Endothelial cell of umbilical vein (primary cell): ENCODE measurements at regions not wholly inside any gene's neighbourhood (a gene's known extent, or its start where the extent isn't known, plus 50 kb on each side); places are given as distances from the start of the nearest gene placed in this dataset.
A peak's percentile ranks its signal among the peaks of the same experiment; 100 is the strongest.

Source experiments
- BruUV-seq: library from RNA; stranded (reverse); fragments of 400-500 nt; replicated peaks from 2 replicates; lab custom pipeline; 2021; lab: Mats Ljungman, UMichigan
- CTCF ChIA-PET: fragments of 300-600, 350-600 bp; sonication (Branson Sonifier 250); formaldehyde crosslinking; loops from one replicate; lab custom pipeline; 2021; ENCODE audit warnings: antibody characterized with exemption, inconsistent platforms; lab: Charles Lee
- POLR2A ChIA-PET: fragments of 300-600, 350-600 bp; sonication (Branson Sonifier 250); formaldehyde crosslinking; loops from one replicate; lab custom pipeline; 2021; ENCODE audit warnings: antibody characterized with exemption, inconsistent platforms; lab: Charles Lee
- DNase-seq: peaks from one replicate; pipeline ENCODE4 v3.0.0-alpha.2; 2011; ENCODE audit warnings: low read depth, low spot score
- FAIRE-seq: peaks from 2 replicates; lab custom pipeline; 2011; peaks lifted over from hg19 to GRCh38; lab: Jason Lieb, UNC
- H2AFZ ChIP-seq: 2 replicates; pipeline ENCODE4 v1.6.0; 2012; ENCODE audit warnings: low read depth, low read length, control low read depth, inconsistent platforms
- H3K27ac ChIP-seq: 2 replicates; pipeline ENCODE4 v1.5.1; 2011; ENCODE audit warnings: low read depth, mild to moderate bottlenecking, control low read depth, low read length, moderate library complexity; ENCODE audit not compliant: insufficient read depth
- H3K27me3 ChIP-seq, 2 experiments: 2 replicates each; pipeline versions ENCODE4 v1.6.0 to v1.6.1; 2011; ENCODE audit warnings: low read length in 2 of 2, mixed read lengths in 1 of 2; ENCODE audit not compliant: control insufficient read depth in 2 of 2, insufficient read depth in 2 of 2
- H3K36me3 ChIP-seq, 2 experiments: 2 replicates in 1 of 2; 3 replicates in 1 of 2; pipeline ENCODE4 v1.5.1; 2011; ENCODE audit warnings: low read length in 2 of 2, mild to moderate bottlenecking in 1 of 2, moderate library complexity in 1 of 2; ENCODE audit not compliant: control insufficient read depth in 2 of 2, insufficient read depth in 2 of 2; ENCODE audit errors: extremely low read depth in 1 of 2
- H3K4me1 ChIP-seq: 3 replicates; pipeline ENCODE4 v1.5.1; 2011; ENCODE audit warnings: mild to moderate bottlenecking, low read length; ENCODE audit not compliant: control insufficient read depth, insufficient read depth; ENCODE audit errors: extremely low read depth
- H3K4me2 ChIP-seq: 2 replicates; pipeline ENCODE4 v1.6.1; 2011; ENCODE audit warnings: low read length, control low read depth, mixed read lengths; ENCODE audit not compliant: insufficient read depth
- H3K4me3 ChIP-seq, 3 experiments: fragments of 200-600 bp in 1 of 3; sonication (generic), shearing (Covaris generic) in 1 of 3; replicated peaks in 1 of 3; 2 replicates each; pipeline ENCODE4 v1.5.1; 2011 to 2016; ENCODE audit warnings: control low read depth in 3 of 3, low read length in 3 of 3, mild to moderate bottlenecking in 2 of 3, inconsistent platforms in 1 of 3, low read depth in 1 of 3, moderate library complexity in 1 of 3; ENCODE audit not compliant: insufficient read depth in 1 of 3
- H3K79me2 ChIP-seq: 2 replicates; pipeline ENCODE4 v1.6.0; 2012; ENCODE audit warnings: low read length, inconsistent platforms; ENCODE audit not compliant: control insufficient read depth, insufficient read depth
- H3K9ac ChIP-seq: replicated peaks from 2 replicates; pipeline ENCODE3; 2011; ENCODE audit warnings: low read length, control low read depth; ENCODE audit not compliant: insufficient read depth; ENCODE audit errors: extremely low read depth
- H3K9me1 ChIP-seq: replicated peaks from 3 replicates; pipeline ENCODE4 v1.6.0; 2011; ENCODE audit warnings: mild to moderate bottlenecking, low read length; ENCODE audit not compliant: control insufficient read depth, insufficient read depth; ENCODE audit errors: extremely low read depth
- H3K9me3 ChIP-seq: replicated peaks from 2 replicates; pipeline ENCODE4 v1.5.1; 2012; ENCODE audit warnings: low read length, inconsistent platforms; ENCODE audit not compliant: control insufficient read depth, insufficient read depth
- H4K20me1 ChIP-seq: replicated peaks from 2 replicates; pipeline ENCODE3; 2011; ENCODE audit warnings: mild to moderate bottlenecking, low read length; ENCODE audit not compliant: control insufficient read depth, insufficient read depth; ENCODE audit errors: extremely low read depth
- EZH2 ChIP-seq: IDR thresholded peaks from 2 replicates; pipeline ENCODE4 v1.6.1; 2012; ENCODE audit warnings: borderline replicate concordance, low read depth, mild to moderate bottlenecking, moderate library complexity, low read length, inconsistent platforms; ENCODE audit not compliant: severe bottlenecking
- FOS ChIP-seq: IDR thresholded peaks from 2 replicates; pipeline ENCODE4 v1.6.1; 2011; ENCODE audit warnings: mild to moderate bottlenecking, low read length, moderate library complexity, borderline replicate concordance; ENCODE audit not compliant: insufficient read depth
- GATA2 ChIP-seq: IDR thresholded peaks from 2 replicates; pipeline ENCODE4 v1.7.0; 2011; ENCODE audit warnings: low read depth, mild to moderate bottlenecking, moderate library complexity, mixed read lengths, low read length; ENCODE audit not compliant: insufficient read length, insufficient read depth
- JUN ChIP-seq: IDR thresholded peaks from 2 replicates; pipeline ENCODE4 v1.6.1; 2011; ENCODE audit warnings: borderline replicate concordance, low read depth; ENCODE audit not compliant: insufficient read length, insufficient read depth
- POLR2A ChIP-seq: IDR thresholded peaks from 2 replicates; pipeline ENCODE4 v1.6.1; 2012; ENCODE audit warnings: low read depth, mild to moderate bottlenecking, control low read depth, low read length
- POLR2AphosphoS5 ChIP-seq: IDR thresholded peaks from 2 replicates; pipeline ENCODE4 v1.6.1; 2012; ENCODE audit warnings: low read depth, mild to moderate bottlenecking, control low read depth, low read length, moderate library complexity; ENCODE audit not compliant: insufficient read depth
- dilution Hi-C: fragments of 300-500 bp; cut with MboI; formaldehyde crosslinking; loops from one replicate; pipeline ENCODE4 v1.15.0; 2019; ENCODE audit warnings: low sequenced_read_pairs; ENCODE audit not compliant: extremely low pct_ligation_motif_present
- intact Hi-C: fragments of 100-400 bp; cut with micrococcal nuclease; formaldehyde crosslinking; loops from one replicate; pipeline ENCODE4 v1.10.0; 2022

GRCh38 chr7:106476751-106477150 lies 184.2 kb downstream of the CCDC71L start:
- intact Hi-C loops, result no loop called here
- Histone ChIP-seq H4K20me1 (no peaks in the 10 kb centered on the region), H3K9me1 (no peaks in the 10 kb centered on the region), H3K27me3 (no peaks in the 10 kb centered on the region), H3K9ac (no peak overlapping the region), H3K4me1 (peaks cover 16% of the 10 kb centered on the region), H3K27ac (no peak overlapping the region), H2AFZ (peak overlapping the region; percentile 42), H3K36me3 (no peaks in the 10 kb centered on the region), H3K4me3 (no peak overlapping the region), H3K79me2 (no peaks in the 10 kb centered on the region), H3K4me2 (no peak overlapping the region), H3K9me3 (no peaks in the 10 kb centered on the region)
- DNase-seq (no peak), FAIRE-seq (no peak)
- dilution Hi-C loops, result no loop called here
- CTCF ChIA-PET, result interaction anchor here (1.3 to 2.6 kb wide), 2 partner anchors 8 to 14 kb away, joined by 4 to 6 read pairs; no protein-coding TSS in a partner anchor
- no TSS peak for BruUV-seq
- POLR2A ChIA-PET, result no interaction called here
- TF ChIP-seq FOS, result peak; percentile 16
- TF ChIP-seq POLR2A, result no peak

GRCh38 chr7:106472741-106473140 lies 188.0 kb upstream of the NAMPT start:
- H3K27me3 ChIP-seq, result no peaks in the 10 kb centered on the region
- intact Hi-C loops (loop anchor here (2.0 kb wide), 1 partner anchor 66 kb away; no protein-coding TSS in a partner anchor), dilution Hi-C loops (no loop called here)
- H3K36me3 ChIP-seq, result no peaks in the 10 kb centered on the region
- H3K9me3 ChIP-seq, result no peaks in the 10 kb centered on the region
- H3K4me3 ChIP-seq, result no peak overlapping the region
- TF ChIP-seq GATA2 (no peak), JUN (no peak), POLR2AphosphoS5 (no peak), EZH2 (no peak), POLR2A (no peak), FOS (no peak)
- H2AFZ ChIP-seq, result no peak overlapping the region
- POLR2A ChIA-PET, result interaction anchor here (0.7 kb wide), 1 partner anchor 779 kb away, joined by 4 read pairs; no protein-coding TSS in a partner anchor
- no peaks in the 10 kb centered on the region for H3K9me1 ChIP-seq
- CTCF ChIA-PET, result interaction anchor here (0.8 to 1.2 kb wide), 7 partner anchors 8 to 306 kb away, joined by 3 to 7 read pairs (median 3); partner anchors contain the start of gene CCDC71L
- no TSS peak for BruUV-seq
- no peak overlapping the region for H3K9ac ChIP-seq
- H4K20me1 ChIP-seq, result no peaks in the 10 kb centered on the region
- no peak overlapping the region for H3K27ac ChIP-seq
- H3K4me1 ChIP-seq, result peaks cover 29% of the 10 kb centered on the region
- peak overlapping the region; percentile 39 for H3K4me2 ChIP-seq
- DNase-seq (no peak), FAIRE-seq (no peak)
- H3K79me2 ChIP-seq, result no peaks in the 10 kb centered on the region
